ENCODE measurements at regions not wholly inside any gene's neighbourhood (a gene's known extent, or its start where the extent isn't known, plus 50 kb on each side); places are given as distances from the start of the nearest gene placed in this dataset.

DNA sequence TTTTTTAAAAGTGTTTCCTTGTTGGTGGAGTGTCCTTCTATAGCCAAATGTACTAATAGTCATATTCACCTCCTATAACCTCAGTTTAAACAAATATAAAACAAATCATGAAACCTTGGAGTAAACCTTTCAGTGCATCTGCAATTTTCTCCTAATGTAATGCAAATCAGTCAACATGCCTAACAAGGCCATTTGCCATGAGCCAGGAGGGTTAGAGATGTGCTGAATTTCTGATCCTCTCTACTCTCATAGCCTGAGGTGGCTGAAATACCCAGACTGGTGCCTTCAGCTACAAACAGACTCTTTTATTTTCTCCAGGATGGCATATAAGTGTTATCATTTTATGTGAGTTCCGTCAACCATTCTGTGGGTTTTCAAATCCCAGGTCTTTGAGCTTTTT is 908.1 kb downstream of the GALC start (continued):
- no peak for TF ChIP-seq ZNF462 (CRISPR knock-in tag; IDR thresholded peaks at IDR 0.05)
- no peak for TF ChIP-seq NANOG (IDR thresholded peaks at IDR 0.05; ENCODE audit: borderline replicate concordance)

DNA sequence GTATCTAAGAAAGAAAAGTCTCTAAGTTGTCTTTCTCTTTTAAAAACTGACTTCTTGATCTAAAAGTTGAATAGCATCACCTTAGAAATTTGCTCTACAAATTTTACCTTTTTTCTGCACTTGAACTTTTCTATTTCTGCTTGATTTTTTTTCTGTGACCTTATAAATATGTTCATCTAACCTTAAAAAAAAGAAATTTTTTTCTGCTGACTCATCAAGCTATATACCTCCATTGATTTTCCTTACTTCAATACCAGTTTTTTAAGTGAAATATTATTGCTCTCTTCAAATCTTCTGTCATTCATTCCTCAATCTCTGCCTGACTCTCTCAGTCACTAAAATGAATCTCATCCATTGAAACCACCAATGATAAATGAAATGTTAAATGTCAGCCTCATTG is 910.1 kb downstream of the GALC start:
- no peak overlapping the region for H3K4me3 Mint-ChIP-seq
- Histone ChIP-seq H3K4me2 (no peak overlapping the region), H2AFZ (no peak overlapping the region), H3K4me3 (no peak overlapping the region), H3K4me1 (ENCODE audit: insufficient read depth) (peaks cover 32% of the 10 kb centered on the region), H3K27me3 (ENCODE audit: insufficient read depth) (peaks cover 10% of the 10 kb centered on the region; the same call in 1 of the 2 replicates), H3K9me2 (ENCODE audit: insufficient read depth) (no peaks in the 10 kb centered on the region), H3K36me3 (ENCODE audit: insufficient read depth) (no peaks in the 10 kb centered on the region), H3K27ac (ENCODE audit: low read depth) (no peak overlapping the region), H4K20me1 (replicated peaks; ENCODE audit: insufficient read depth) (no peaks in the 10 kb centered on the region), H3K79me2 (replicated peaks; ENCODE audit: insufficient read depth) (no peaks in the 10 kb centered on the region), H3F3A (replicated peaks; ENCODE audit: low read depth) (no peaks in the 10 kb centered on the region)
- DNase-seq (ENCODE audit: low spot score) (no peak), ATAC-seq (no peak)
- H3K36me3 Mint-ChIP-seq (ENCODE audit: low read depth): no peaks in the 10 kb centered on the region
- no peaks in the 10 kb centered on the region for H3K9me3 Mint-ChIP-seq
- H3K4me1 Mint-ChIP-seq: peaks cover 41% of the 10 kb centered on the region
- H3K27ac Mint-ChIP-seq: no peak overlapping the region
- peaks cover 5% of the 10 kb centered on the region for H3K27me3 Mint-ChIP-seq (ENCODE audit: insufficient read depth, low read depth, poor library complexity)
- TF ChIP-seq JUNB (IDR thresholded peaks at IDR 0.05; ENCODE audit: unreplicated experiment) (no peak), CREB1 (CRISPR knock-in tag; IDR thresholded peaks at IDR 0.05; ENCODE audit: low read depth) (no peak), EZH2 (IDR thresholded peaks at IDR 0.05; ENCODE audit: low read depth, unreplicated experiment) (no peak), NANOG (IDR thresholded peaks at IDR 0.05; ENCODE audit: borderline replicate concordance) (no peak), STAT1 (IDR thresholded peaks at IDR 0.05; ENCODE audit: unreplicated experiment) (no peak), POLR2AphosphoS5 (IDR thresholded peaks at IDR 0.05; ENCODE audit: low read depth) (no peak), REST (IDR thresholded peaks at IDR 0.05; ENCODE audit: unreplicated experiment) (no peak), EZH2phosphoT487 (IDR thresholded peaks at IDR 0.05; ENCODE audit: unreplicated experiment) (no peak), ZNF114 (CRISPR knock-in tag; IDR thresholded peaks at IDR 0.05) (no peak), ETS1 (IDR thresholded peaks at IDR 0.05) (no peak), ZNF331 (CRISPR knock-in tag; IDR thresholded peaks at IDR 0.05; ENCODE audit: low read depth) (no peak)
- TF ChIP-seq, protein P1, sequence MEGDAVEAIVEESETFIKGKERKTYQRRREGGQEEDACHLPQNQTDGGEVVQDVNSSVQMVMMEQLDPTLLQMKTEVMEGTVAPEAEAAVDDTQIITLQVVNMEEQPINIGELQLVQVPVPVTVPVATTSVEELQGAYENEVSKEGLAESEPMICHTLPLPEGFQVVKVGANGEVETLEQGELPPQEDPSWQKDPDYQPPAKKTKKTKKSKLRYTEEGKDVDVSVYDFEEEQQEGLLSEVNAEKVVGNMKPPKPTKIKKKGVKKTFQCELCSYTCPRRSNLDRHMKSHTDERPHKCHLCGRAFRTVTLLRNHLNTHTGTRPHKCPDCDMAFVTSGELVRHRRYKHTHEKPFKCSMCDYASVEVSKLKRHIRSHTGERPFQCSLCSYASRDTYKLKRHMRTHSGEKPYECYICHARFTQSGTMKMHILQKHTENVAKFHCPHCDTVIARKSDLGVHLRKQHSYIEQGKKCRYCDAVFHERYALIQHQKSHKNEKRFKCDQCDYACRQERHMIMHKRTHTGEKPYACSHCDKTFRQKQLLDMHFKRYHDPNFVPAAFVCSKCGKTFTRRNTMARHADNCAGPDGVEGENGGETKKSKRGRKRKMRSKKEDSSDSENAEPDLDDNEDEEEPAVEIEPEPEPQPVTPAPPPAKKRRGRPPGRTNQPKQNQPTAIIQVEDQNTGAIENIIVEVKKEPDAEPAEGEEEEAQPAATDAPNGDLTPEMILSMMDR (conservative IDR thresholded peaks at IDR 0.05; ENCODE audit: low read depth in 2 of 2): no peak

Data from GM23338 (cell line).